Right renal pelvis (tissue), 4 donors: ENCODE measurements at regions not wholly inside any gene's neighbourhood (a gene's known extent, or its start where the extent isn't known, plus 50 kb on each side); places are given as distances from the start of the nearest gene placed in this dataset.
"Not testable (repeated sequence)": the region's sequence is repeated elsewhere in the genome, so short reads cannot be mapped to it uniquely, and the experiment has no call there.

Experiments
- DNase-seq, 4 donors: peaks; one replicate each; pipeline ENCODE4 v3.0.0-alpha.2; 2013; ENCODE audit warnings: low read depth in 4 of 4, low spot score in 3 of 4, missing footprints in 1 of 4

- not testable (repeated sequence) for DNase-seq
Measured at GRCh38 chr9:62952840-62953239, 1763.0 kb downstream of the SPATA31A7 start.
